Panc1 (cell line): ENCODE measurements at regions not wholly inside any gene's neighbourhood (a gene's known extent, or its start where the extent isn't known, plus 50 kb on each side); places are given as distances from the start of the nearest gene placed in this dataset.

Experiments
- CTCF ChIP-seq: fragments of 450-650 bp; IDR thresholded peaks from 2 replicates; pipeline ENCODE4 v1.5.1; 2017; ENCODE audit warnings: mild to moderate bottlenecking
- POLR2AphosphoS5 ChIP-seq: IDR thresholded peaks from 2 replicates; pipeline ENCODE4 v1.6.1; 2012; ENCODE audit warnings: mild to moderate bottlenecking, low read depth, low read length, moderate library complexity
- REST ChIP-seq, 2 experiments: IDR thresholded peaks; 2 replicates each; pipeline ENCODE4 v1.6.1; 2011 to 2012; ENCODE audit warnings: low read depth in 2 of 2, control low read depth in 1 of 2, low read length in 1 of 2, mild to moderate bottlenecking in 1 of 2, moderate library complexity in 1 of 2; ENCODE audit not compliant: insufficient read depth in 1 of 2
- SIN3A ChIP-seq: IDR thresholded peaks from 2 replicates; pipeline ENCODE4 v1.6.1; 2012; ENCODE audit warnings: low read depth, mild to moderate bottlenecking, low read length, moderate library complexity, borderline replicate concordance; ENCODE audit not compliant: insufficient read depth
- TCF7L2 ChIP-seq: IDR thresholded peaks from 2 replicates; pipeline ENCODE4 v1.6.1; 2011; ENCODE audit warnings: mild to moderate bottlenecking, low read depth, low read length, inconsistent platforms

- TF ChIP-seq CTCF: no peak
- no peak for TF ChIP-seq POLR2AphosphoS5
- no peak for TF ChIP-seq REST (IDR thresholded peaks at IDR 0.05; ENCODE audit: insufficient read depth in 1 of 2, low read depth in 2 of 2, low read length in 1 of 2)
- no peak for TF ChIP-seq SIN3A
- TF ChIP-seq TCF7L2: no peak
Measured at GRCh38 chr7:106472741-106473140, 188.0 kb upstream of the NAMPT start.
